GM12878 (cell line): ENCODE measurements at regions not wholly inside any gene's neighbourhood (a gene's known extent, or its start where the extent isn't known, plus 50 kb on each side); places are given as distances from the start of the nearest gene placed in this dataset.

ENCODE experiments used
- ATAC-seq: fragments of 200-7000 bp; cut with Tn5 transposase; 3 replicates; pipeline ENCODE4 v1.9.1; 2020; ENCODE audit warnings: mild to moderate bottlenecking, moderate library complexity
- BruUV-seq: library from RNA; stranded (reverse); fragments of 400-500 nt; replicated peaks from 2 replicates; lab custom pipeline; 2021; lab: Mats Ljungman, UMichigan
- CTCF ChIA-PET: fragments of 300-600 bp; sonication (Branson Sonifier 250); formaldehyde crosslinking; extraction: SDS; loops from one replicate; lab custom pipeline; 2021; ENCODE audit warnings: inconsistent platforms; lab: Yijun Ruan, JAX
- POLR2A ChIA-PET: fragments of 350-600 bp; formaldehyde crosslinking; extraction: SDS; loops from one replicate; lab custom pipeline; 2021; ENCODE audit warnings: inconsistent platforms; lab: Charles Lee
- RAD21 ChIA-PET: fragments of 300-600 bp; sonication (Branson Sonifier 250); formaldehyde crosslinking; loops from one replicate; lab custom pipeline; 2023; ENCODE audit warnings: antibody characterized with exemption; ENCODE audit not compliant: unreplicated experiment; lab: Charles Lee
- SMC1A ChIA-PET: fragments of 300-600 bp; sonication (Branson Sonifier 250); formaldehyde crosslinking; loops from one replicate; lab custom pipeline; 2023; ENCODE audit not compliant: unreplicated experiment, uncharacterized antibody; lab: Charles Lee
- DNase-seq: peaks from one replicate; pipeline ENCODE4 v3.0.0-alpha.2; 2011; ENCODE audit warnings: low read depth, low spot score
- FAIRE-seq: peaks from 3 replicates; lab custom pipeline; 2011; peaks lifted over from hg19 to GRCh38; lab: Jason Lieb, UNC
- H2AFZ ChIP-seq: 2 replicates; pipeline ENCODE4 v1.6.0; 2011; ENCODE audit warnings: low read depth, low read length, control low read depth; ENCODE audit not compliant: control insufficient read depth
- H3K27ac ChIP-seq: 2 replicates; pipeline ENCODE4 v1.5.1; 2011; ENCODE audit warnings: control low read depth; ENCODE audit not compliant: control insufficient read depth, insufficient read depth
- H3K27me3 ChIP-seq, 2 experiments: replicated peaks in 1 of 2; 2 replicates each; pipeline versions ENCODE4 v1.6.0 to v1.6.1; 2011; ENCODE audit warnings: low read length in 1 of 2; ENCODE audit not compliant: control insufficient read depth in 2 of 2, insufficient read depth in 2 of 2
- H3K36me3 ChIP-seq, 2 experiments: 2 replicates each; pipeline ENCODE4 v1.5.1; 2011; ENCODE audit warnings: low read length in 1 of 2; ENCODE audit not compliant: control insufficient read depth in 2 of 2, insufficient read depth in 2 of 2
- H3K4me1 ChIP-seq: 2 replicates; pipeline ENCODE4 v1.6.1; 2011; ENCODE audit warnings: mild to moderate bottlenecking, low read length, moderate library complexity, mixed read lengths; ENCODE audit not compliant: control insufficient read depth, insufficient read depth
- H3K4me2 ChIP-seq: 2 replicates; pipeline ENCODE4 v1.6.0; 2011; ENCODE audit warnings: control low read depth; ENCODE audit not compliant: control insufficient read depth, insufficient read depth
- H3K4me3 ChIP-seq: fragments of 200-600 bp; sonication (generic); 2 replicates; pipeline ENCODE4 v1.5.1; 2016
- H3K79me2 ChIP-seq: 2 replicates; pipeline ENCODE4 v1.6.0; 2011; ENCODE audit warnings: low read length; ENCODE audit not compliant: control insufficient read depth, insufficient read depth
- H3K9ac ChIP-seq: 2 replicates; pipeline ENCODE4 v1.8.0; 2011; ENCODE audit warnings: low read length, control low read depth, mixed read lengths; ENCODE audit not compliant: control insufficient read depth, insufficient read depth
- H3K9me3 ChIP-seq: replicated peaks from 3 replicates; pipeline ENCODE4 v1.5.1; 2011; ENCODE audit warnings: mild to moderate bottlenecking, low read length; ENCODE audit not compliant: control insufficient read depth, insufficient read depth
- H4K20me1 ChIP-seq: 2 replicates; pipeline ENCODE4 v1.6.0; 2011; ENCODE audit not compliant: control insufficient read depth, insufficient read depth
- BCL11A ChIP-seq: IDR thresholded peaks from 2 replicates; pipeline ENCODE4 v1.6.1; 2011; ENCODE audit warnings: low read depth, low read length
- E2F8 ChIP-seq: fragments of 450-650 bp; IDR thresholded peaks from 2 replicates; pipeline ENCODE4 v1.6.1; 2018; ENCODE audit warnings: mild to moderate bottlenecking, low read depth, moderate library complexity; ENCODE audit not compliant: partially characterized antibody
- E4F1 ChIP-seq: fragments of 450-650 bp; IDR thresholded peaks from 2 replicates; pipeline ENCODE4 v1.6.1; 2018; ENCODE audit warnings: borderline replicate concordance, mild to moderate bottlenecking; ENCODE audit not compliant: partially characterized antibody
- GATAD2B ChIP-seq: fragments of 450-650 bp; conservative IDR thresholded peaks from 2 replicates; pipeline ENCODE4 v1.6.1; 2017; ENCODE audit warnings: low read depth, mild to moderate bottlenecking, moderate library complexity
- MYB ChIP-seq: fragments of 150-350 bp; IDR thresholded peaks from 2 replicates; pipeline ENCODE4 v1.6.1; 2014; ENCODE audit warnings: mild to moderate bottlenecking, low read depth, low read length, borderline replicate concordance
- NBN ChIP-seq: fragments of 450-650 bp; IDR thresholded peaks from 2 replicates; pipeline ENCODE4 v1.6.1; 2016
- NFXL1 ChIP-seq: fragments of 450-650 bp; IDR thresholded peaks from 2 replicates; pipeline ENCODE4 v1.6.1; 2017; ENCODE audit warnings: antibody characterized with exemption, mild to moderate bottlenecking, borderline replicate concordance
- TARDBP ChIP-seq: IDR thresholded peaks from 2 replicates; pipeline ENCODE4 v1.6.1; 2016; ENCODE audit warnings: borderline replicate concordance
- ZNF24 ChIP-seq: fragments of 450-650 bp; IDR thresholded peaks from 2 replicates; pipeline ENCODE4 v1.6.1; 2017; ENCODE audit warnings: antibody characterized with exemption, mild to moderate bottlenecking
- ZNF592 ChIP-seq: fragments of 450-650 bp; IDR thresholded peaks from 2 replicates; pipeline ENCODE4 v1.6.1; 2017; ENCODE audit warnings: mild to moderate bottlenecking, moderate library complexity
- WGBS: methylation state at CpG from one replicate; pipeline ENCODE4 v1.1.6; 2016; ENCODE audit warnings: low lambda C conversion rate; ENCODE audit not compliant: insufficient replicate concordance, insufficient coverage; ENCODE audit errors: missing lambda C conversion rate; 5-methylcytosine and 5-hydroxymethylcytosine counted together
- in situ Hi-C: fragments of 300-500 bp; cut with MboI; formaldehyde crosslinking; loops from 9 replicates; pipeline ENCODE4 v1.14.3; 2018; ENCODE audit warnings: mixed read lengths
- intact Hi-C: fragments of 100-400 bp; cut with micrococcal nuclease; formaldehyde crosslinking; loops from one replicate; pipeline ENCODE4 v1.14.2; 2022; ENCODE audit not compliant: unreplicated experiment

- no peaks in the 10 kb centered on the region for H3K9me3 ChIP-seq
- H3K27me3 ChIP-seq = no peaks in the 10 kb centered on the region
- CTCF ChIA-PET = no interaction called here
- H3K27ac ChIP-seq = no peak overlapping the region
- no peaks in the 10 kb centered on the region for H3K4me1 ChIP-seq
- no peaks in the 10 kb centered on the region for H3K36me3 ChIP-seq
- H3K4me3 ChIP-seq = no peak overlapping the region
- no TSS peak for BruUV-seq
- no peak overlapping the region for H3K9ac ChIP-seq
- SMC1A ChIA-PET = no interaction called here
- ATAC-seq (no peak), FAIRE-seq (no peak), DNase-seq (no peak)
- in situ Hi-C loops (no loop called here), intact Hi-C loops (no loop called here)
- no peak overlapping the region for H2AFZ ChIP-seq
- no peaks in the 10 kb centered on the region for H3K79me2 ChIP-seq
- H4K20me1 ChIP-seq = no peaks in the 10 kb centered on the region
- H3K4me2 ChIP-seq = no peak overlapping the region
- TF ChIP-seq ZNF592 = no peak
- TF ChIP-seq E2F8 = no peak
- no peak for TF ChIP-seq NFXL1
- TF ChIP-seq NBN = no peak
- no peak for TF ChIP-seq ZNF24
- TF ChIP-seq MYB = no peak
- no peak for TF ChIP-seq TARDBP
- TF ChIP-seq E4F1 = no peak
- no peak for TF ChIP-seq GATAD2B
- no peak for TF ChIP-seq BCL11A
- RAD21 ChIA-PET = no interaction called here
- POLR2A ChIA-PET = no interaction called here
- WGBS = 3% methylated on average over 2 of the region's 2 CpGs
These were observed 90.3 kb downstream of the NKX2-1 start for GRCh38 chr14:36429692-36430091.
